Tibial artery (tissue), 4 donors: ENCODE measurements at regions not wholly inside any gene's neighbourhood (a gene's known extent, or its start where the extent isn't known, plus 50 kb on each side); places are given as distances from the start of the nearest gene placed in this dataset.

Experiments
- DNase-seq, 2 donors: peaks; one replicate each; pipeline ENCODE4 v3.0.0-alpha.2; 2019
- H3K27ac ChIP-seq, 2 donors: fragments of 200-600 bp; sonication (generic) in 1 of 2; 1 replicate in 1 of 2; 2 replicates in 1 of 2; pipeline ENCODE4 v1.5.1; 2018 to 2019; ENCODE audit warnings: mild to moderate bottlenecking in 1 of 2
- H3K27me3 ChIP-seq, 2 donors: fragments of 200-600 bp; sonication (generic) in 1 of 2; one replicate each; pipeline versions ENCODE4 v1.5.1 to v1.6.0; 2016 to 2019
- H3K36me3 ChIP-seq, 3 donors: fragments of 200-600 bp; sonication (generic) in 2 of 3; one replicate each; pipeline ENCODE4 v1.5.1; 2016 to 2019; ENCODE audit warnings: mild to moderate bottlenecking in 2 of 3
- H3K4me1 ChIP-seq, 4 donors: fragments of 200-600 bp; sonication (generic) in 2 of 4; 1 replicate in 3 of 4; 2 replicates in 1 of 4; pipeline ENCODE4 v1.5.1; 2016 to 2019
- H3K4me3 ChIP-seq, 2 donors: fragments of 200-600 bp; sonication (generic) in 1 of 2; 1 replicate in 1 of 2; 2 replicates in 1 of 2; pipeline ENCODE4 v1.5.1; 2018 to 2019; ENCODE audit warnings: mild to moderate bottlenecking in 2 of 2
- H3K9me3 ChIP-seq, 3 donors: fragments of 200-600 bp; sonication (generic) in 1 of 3; one replicate each; pipeline ENCODE4 v1.5.1; 2016 to 2019
- CTCF ChIP-seq, 2 experiments: fragments of 200-600 bp in 1 of 2; fragments of 450-650 bp in 1 of 2; IDR thresholded peaks; one replicate each; pipeline ENCODE4 v1.5.1; 2017 to 2019; ENCODE audit warnings: antibody characterized with exemption in 2 of 2, mild to moderate bottlenecking in 1 of 2, moderate library complexity in 1 of 2
- intact Hi-C: fragments of 100-400 bp; cut with DNase I; formaldehyde crosslinking; loops from one replicate; pipeline ENCODE4 v1.15.0; 2023; ENCODE audit warnings: low total_unique reads

DNA sequence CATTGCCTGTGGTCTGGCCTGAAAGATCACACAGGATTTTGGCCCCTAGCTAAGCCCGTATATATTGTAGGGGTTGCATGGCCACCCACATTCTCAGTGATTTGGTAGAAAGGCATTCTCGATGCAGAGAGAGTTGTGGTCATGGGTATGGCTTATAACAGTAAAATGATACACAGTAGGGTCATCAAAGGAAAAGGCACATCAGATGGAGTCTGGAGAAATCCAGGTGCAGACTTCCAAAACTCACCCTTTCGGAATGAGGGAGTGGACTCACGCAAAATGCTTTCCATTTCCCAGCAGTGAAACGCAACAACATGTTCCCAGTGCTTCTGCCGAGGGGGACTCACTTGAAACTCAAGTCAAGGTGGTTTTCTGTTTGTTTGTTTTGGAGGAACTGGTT, 802.5 kb upstream of the SLITRK1 start:
- DNase-seq, result no peak
- TF ChIP-seq CTCF (IDR thresholded peaks at IDR 0.05), result no peak
- intact Hi-C loops, result no loop called here
- peaks cover 0 to 7% (median 0%) of the 10 kb centered on the region in 4 donors for H3K4me1 ChIP-seq
- H3K36me3 ChIP-seq, result no peaks in the 10 kb centered on the region
- no peaks in the 10 kb centered on the region for H3K27me3 ChIP-seq
- H3K27ac ChIP-seq, result no peak overlapping the region
- H3K9me3 ChIP-seq, result no peaks in the 10 kb centered on the region
- no peak overlapping the region for H3K4me3 ChIP-seq

DNA sequence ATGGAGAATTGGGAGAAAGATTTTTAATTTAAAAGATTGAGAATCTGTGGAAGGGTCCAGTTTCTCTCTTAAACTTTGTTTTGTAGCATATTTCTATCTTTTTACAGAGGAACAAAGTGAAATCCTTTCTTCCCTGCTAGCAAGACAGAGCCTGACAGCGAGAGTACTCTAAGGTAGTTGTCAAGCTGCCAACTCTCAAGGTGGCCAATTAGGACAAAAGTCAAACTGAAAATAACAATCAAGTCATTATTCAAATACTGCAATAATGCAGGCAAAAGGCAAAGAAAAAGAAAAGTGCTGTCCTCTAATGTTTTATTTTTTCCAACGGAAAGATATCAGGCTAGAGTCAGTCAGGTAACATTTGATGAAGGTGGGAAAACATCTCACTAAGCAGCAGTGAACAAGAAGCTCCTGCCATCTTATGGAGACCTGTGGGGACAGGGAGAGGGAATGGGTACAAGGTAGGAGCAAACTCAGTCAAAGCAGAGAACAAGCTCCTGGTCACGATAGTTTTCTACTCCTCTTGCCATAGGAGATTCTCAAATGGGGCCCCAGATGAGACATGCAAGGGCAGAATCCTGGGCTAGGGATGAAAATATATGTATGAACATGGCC, 801.9 kb upstream of the SLITRK1 start:
- H3K36me3 ChIP-seq, result no peaks in the 10 kb centered on the region
- TF ChIP-seq CTCF (IDR thresholded peaks at IDR 0.05), result no peak
- peaks cover 0 to 7% (median 0%) of the 10 kb centered on the region in 4 donors for H3K4me1 ChIP-seq
- no peak overlapping the region for H3K4me3 ChIP-seq
- intact Hi-C loops, result no loop called here
- no peaks in the 10 kb centered on the region for H3K9me3 ChIP-seq
- no peaks in the 10 kb centered on the region for H3K27me3 ChIP-seq
- no peak for DNase-seq
- H3K27ac ChIP-seq, result no peak overlapping the region

- no peak for TF ChIP-seq CTCF (IDR thresholded peaks at IDR 0.05)
- intact Hi-C loops, result no loop called here
- Histone ChIP-seq H3K36me3 (no peaks in the 10 kb centered on the region), H3K27ac (no peak overlapping the region), H3K9me3 (no peaks in the 10 kb centered on the region), H3K4me1 (peaks cover 0 to 7% (median 0%) of the 10 kb centered on the region in 4 donors), H3K27me3 (no peaks in the 10 kb centered on the region), H3K4me3 (no peak overlapping the region)
- DNase-seq, result no peak
Observed at GRCh38 chr13:84683448-84683847, 801.2 kb upstream of the SLITRK1 start.

DNA sequence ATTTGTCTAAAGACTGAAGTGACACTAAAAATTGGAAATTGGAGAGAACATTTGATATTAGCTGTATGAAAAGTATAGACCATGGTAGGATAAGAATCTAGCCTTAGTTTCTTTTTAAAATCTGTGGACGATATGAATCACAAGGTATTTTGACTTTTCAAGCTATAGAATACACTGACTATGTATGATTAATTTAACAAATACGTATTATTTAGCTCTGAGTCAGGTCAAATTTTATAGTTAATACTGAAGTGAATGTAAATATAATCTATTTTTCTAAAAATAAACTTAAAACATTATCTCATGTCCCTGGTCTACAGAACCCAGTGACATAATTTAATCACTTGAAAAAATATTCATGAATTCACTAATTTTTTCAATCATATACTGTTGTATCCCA, 795.6 kb upstream of the SLITRK1 start:
- intact Hi-C loops, result no loop called here
- Histone ChIP-seq H3K36me3 (no peaks in the 10 kb centered on the region), H3K27me3 (no peaks in the 10 kb centered on the region), H3K9me3 (no peaks in the 10 kb centered on the region), H3K27ac (no peak overlapping the region), H3K4me3 (no peak overlapping the region), H3K4me1 (peaks cover 0 to 7% (median 0%) of the 10 kb centered on the region in 4 donors)
- DNase-seq, result no peak
- TF ChIP-seq CTCF (IDR thresholded peaks at IDR 0.05), result no peak

DNA sequence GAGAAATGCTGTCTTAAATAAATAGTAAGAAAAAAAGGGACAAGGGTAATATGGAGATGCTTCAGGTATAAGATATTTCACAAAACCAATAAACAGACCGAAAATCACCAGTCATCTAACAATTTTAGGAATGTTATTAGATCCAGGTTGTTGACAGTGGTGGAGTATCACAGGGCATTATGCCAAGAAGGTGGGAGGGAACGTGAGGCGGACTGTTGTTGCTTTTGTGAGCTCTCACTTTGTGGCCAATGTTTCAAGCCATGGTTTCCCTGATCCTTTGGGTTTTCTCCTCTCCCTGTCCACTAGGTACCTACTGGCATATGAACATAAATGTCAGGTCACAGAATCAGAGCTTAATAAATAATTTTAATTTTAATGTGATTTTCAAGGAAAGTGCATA, 790.3 kb upstream of the SLITRK1 start:
- Histone ChIP-seq H3K9me3 (no peaks in the 10 kb centered on the region), H3K4me3 (no peak overlapping the region), H3K27ac (no peak overlapping the region), H3K4me1 (no peaks in the 10 kb centered on the region), H3K27me3 (no peaks in the 10 kb centered on the region), H3K36me3 (no peaks in the 10 kb centered on the region)
- TF ChIP-seq CTCF (IDR thresholded peaks at IDR 0.05), result no peak
- no peak for DNase-seq
- intact Hi-C loops, result no loop called here

GRCh38 chr13:84670245-84670644, 788.0 kb upstream of the SLITRK1 start:
- Histone ChIP-seq H3K36me3 (no peaks in the 10 kb centered on the region), H3K27me3 (no peaks in the 10 kb centered on the region), H3K27ac (no peak overlapping the region), H3K4me1 (no peaks in the 10 kb centered on the region), H3K4me3 (no peak overlapping the region), H3K9me3 (no peaks in the 10 kb centered on the region)
- no peak for DNase-seq
- no peak for TF ChIP-seq CTCF (IDR thresholded peaks at IDR 0.05)
- intact Hi-C loops, result no loop called here
